ENCODE measurements at regions not wholly inside any gene's neighbourhood (a gene's known extent, or its start where the extent isn't known, plus 50 kb on each side); places are given as distances from the start of the nearest gene placed in this dataset.

GRCh38 chr17:70653850-70654249 is 484.5 kb downstream of the KCNJ2 start:
- Histone ChIP-seq H3K4me1 (replicated peaks in 1 of 4; ENCODE audit: control insufficient read depth in 3 of 4, insufficient read depth in 4 of 4, low read length in 3 of 4) (no peaks in the 10 kb centered on the region), H3K9ac (replicated peaks in 1 of 4; ENCODE audit: extremely low read depth in 1 of 4, low read depth in 3 of 4, low read length in 3 of 4) (no peak overlapping the region), H2BK12ac (ENCODE audit: low read depth, low read length) (no peak overlapping the region), H3K14ac (ENCODE audit: insufficient read length) (no peak overlapping the region), H3K18ac (ENCODE audit: extremely low read depth, low read length) (no peak overlapping the region), H4K5ac (ENCODE audit: insufficient read length, low read depth, low read length) (no peak overlapping the region), H3K23ac (ENCODE audit: insufficient read length) (no peak overlapping the region), H3K79me1 (ENCODE audit: low read depth, low read length) (no peaks in the 10 kb centered on the region), H3K4me3 (ENCODE audit: extremely low read depth in 1 of 4, insufficient read depth in 2 of 4, low read depth in 3 of 4, low read length in 4 of 4) (no peak overlapping the region), H4K20me1 (replicated peaks in 1 of 2; ENCODE audit: control insufficient read depth in 1 of 2, insufficient read depth in 2 of 2, low read length in 2 of 2) (no peaks in the 10 kb centered on the region), H2BK15ac (ENCODE audit: low read length) (no peak overlapping the region), H3K79me2 (ENCODE audit: control insufficient read depth in 1 of 2, insufficient read depth in 2 of 2, low read length in 2 of 2) (no peaks in the 10 kb centered on the region), H4K91ac (replicated peaks; ENCODE audit: insufficient read length, low read length) (no peak overlapping the region), H2AFZ (ENCODE audit: low read length) (no peak overlapping the region), H4K8ac (ENCODE audit: extremely low read depth, insufficient read depth, low read length) (no peak overlapping the region), H3K4me2 (ENCODE audit: insufficient read depth in 1 of 2, low read depth in 2 of 2, low read length in 2 of 2) (no peak overlapping the region), H2AK5ac (ENCODE audit: low read depth, low read length) (no peak overlapping the region), H3K27me3 (replicated peaks in 1 of 4; ENCODE audit: control insufficient read depth in 3 of 4, extremely low read depth in 1 of 4, insufficient read depth in 3 of 4, low read length in 3 of 4) (no peaks in the 10 kb centered on the region), H2BK5ac (ENCODE audit: low read depth, low read length) (no peak overlapping the region), H2BK120ac (replicated peaks; ENCODE audit: low read depth, low read length) (no peak overlapping the region), H3K27ac (ENCODE audit: low read depth, low read length) (no peak overlapping the region), H2BK20ac (ENCODE audit: low read length) (no peak overlapping the region), H3K23me2 (ENCODE audit: low read depth, low read length) (no peaks in the 10 kb centered on the region), H3K36me3 (ENCODE audit: control insufficient read depth in 2 of 4, insufficient read depth in 4 of 4, low read length in 3 of 4) (no peaks in the 10 kb centered on the region), H3K4ac (replicated peaks; ENCODE audit: insufficient read length, low read depth, low read length) (no peak overlapping the region), H3K56ac (replicated peaks; ENCODE audit: insufficient read length, low read depth, low read length) (no peak overlapping the region), H3K9me3 (ENCODE audit: insufficient read depth in 2 of 2, low read depth in 1 of 2, low read length in 1 of 2) (no peaks in the 10 kb centered on the region)
- ChIA-PET CTCF (ENCODE audit: partially characterized antibody) (no interaction called here), POLR2A (ENCODE audit: partially characterized antibody) (no interaction called here)
- FAIRE-seq (no peak), DNase-seq (ENCODE audit: low read depth in 1 of 2, low spot score in 2 of 2) (no peak)
- 95% methylated on average over 3 of the region's 3 CpGs; no CpG with 5 or more reads in 1 of the 2 experiments for WGBS, 2 experiments (ENCODE audit: extremely low coverage in 1 of 2, insufficient coverage in 1 of 2, insufficient read length in 1 of 2, insufficient replicate concordance in 2 of 2, low coverage in 1 of 2, low lambda C conversion rate in 2 of 2, missing lambda C conversion rate in 1 of 2)
- no peak for TF ChIP-seq TCF12 (IDR thresholded peaks at IDR 0.05; ENCODE audit: low read depth, low read length)
- TF ChIP-seq SUZ12 (IDR thresholded peaks at IDR 0.05; ENCODE audit: low read length): no peak
- no peak for TF ChIP-seq JUND (IDR thresholded peaks at IDR 0.05; ENCODE audit: low read length)
- TF ChIP-seq KDM5A (IDR thresholded peaks at IDR 0.05; ENCODE audit: low read length): no peak
- TF ChIP-seq SAP30 (IDR thresholded peaks at IDR 0.05; ENCODE audit: insufficient read depth, insufficient replicate concordance, low read length): no peak
- no peak for TF ChIP-seq PHF8 (conservative IDR thresholded peaks at IDR 0.05; ENCODE audit: low read depth, low read length)
- TF ChIP-seq SP1 (IDR thresholded peaks at IDR 0.05; ENCODE audit: low read depth, low read length): no peak
- TF ChIP-seq CTCF (IDR thresholded peaks at IDR 0.05; ENCODE audit: control extremely low read depth in 1 of 3, insufficient read depth in 1 of 3, low read depth in 1 of 3, low read length in 3 of 3): no peak
- TF ChIP-seq SP4 (IDR thresholded peaks at IDR 0.05; ENCODE audit: low read length): no peak
- no peak for TF ChIP-seq CHD2 (IDR thresholded peaks at IDR 0.05; ENCODE audit: low read length)
- no peak for TF ChIP-seq POU5F1 (IDR thresholded peaks at IDR 0.05; ENCODE audit: low read depth, low read length)
- TF ChIP-seq CTBP2 (IDR thresholded peaks at IDR 0.05; ENCODE audit: borderline replicate concordance, insufficient read depth, insufficient read length, low read length): no peak
- no peak for TF ChIP-seq HDAC2 (IDR thresholded peaks at IDR 0.05; ENCODE audit: borderline replicate concordance in 1 of 2, low read depth in 2 of 2, low read length in 2 of 2)
